Right atrium auricular region (tissue), 2 donors: ENCODE measurements at regions not wholly inside any gene's neighbourhood (a gene's known extent, or its start where the extent isn't known, plus 50 kb on each side); places are given as distances from the start of the nearest gene placed in this dataset.

Experiments
- DNase-seq: peaks from one replicate; pipeline ENCODE4 v3.0.0-alpha.2; 2019; ENCODE audit warnings: low spot score
- H3K27ac ChIP-seq, 2 donors: fragments of 200-600 bp; sonication (generic); 1 replicate in 1 of 2; 2 replicates in 1 of 2; pipeline ENCODE4 v1.5.1; 2016 to 2019
- H3K27me3 ChIP-seq, 2 donors: fragments of 200-600 bp; sonication (generic); one replicate each; pipeline versions ENCODE4 v1.5.1 to v1.6.0; 2017 to 2019
- H3K36me3 ChIP-seq: fragments of 200-600 bp; sonication (generic); one replicate; pipeline ENCODE4 v1.5.1; 2016
- H3K4me1 ChIP-seq, 2 donors: fragments of 200-600 bp; sonication (generic); one replicate each; pipeline versions ENCODE4 v1.5.1 to v1.6.0; 2017 to 2019
- H3K4me3 ChIP-seq, 2 donors: fragments of 200-600 bp; sonication (generic); 1 replicate in 1 of 2; 2 replicates in 1 of 2; pipeline ENCODE4 v1.5.1; 2017 to 2019; ENCODE audit warnings: mild to moderate bottlenecking in 1 of 2, moderate library complexity in 1 of 2
- H3K9me3 ChIP-seq, 2 donors: fragments of 200-600 bp; sonication (generic); one replicate each; pipeline ENCODE4 v1.5.1; 2019
- TF ChIP-seq, protein P1 (sequence below), 2 donors: fragments of 200-600 bp; sonication (generic); IDR thresholded peaks; one replicate each; pipeline ENCODE4 v1.5.1; 2019; ENCODE audit warnings: antibody characterized with exemption in 2 of 2

DNA sequence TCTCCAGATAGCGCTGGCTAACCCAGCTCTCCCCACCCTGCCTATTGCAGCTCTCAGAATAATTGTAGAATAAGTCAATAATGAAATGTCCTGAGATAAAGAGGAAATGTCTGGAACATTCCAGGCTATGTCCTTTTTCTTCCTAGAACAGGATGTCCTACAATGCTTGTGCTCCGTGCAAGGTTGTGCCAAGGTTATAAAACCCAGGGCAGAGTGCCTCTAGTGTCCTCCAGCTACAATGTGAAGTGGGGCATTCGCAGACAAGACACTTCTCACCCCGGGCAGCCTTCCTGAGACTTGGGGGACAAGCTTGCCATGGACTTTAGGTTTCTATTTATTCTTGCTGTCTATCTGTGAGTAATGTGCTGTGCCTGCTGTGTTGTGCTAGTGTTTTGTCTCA, 900.6 kb downstream of the TUSC7 start:
- Histone ChIP-seq H3K27ac (no peak overlapping the region), H3K9me3 (no peaks in the 10 kb centered on the region), H3K27me3 (no peaks in the 10 kb centered on the region), H3K4me1 (no peaks in the 10 kb centered on the region), H3K36me3 (no peaks in the 10 kb centered on the region), H3K4me3 (no peak overlapping the region)
- no peak for DNase-seq
- TF ChIP-seq, protein P1, sequence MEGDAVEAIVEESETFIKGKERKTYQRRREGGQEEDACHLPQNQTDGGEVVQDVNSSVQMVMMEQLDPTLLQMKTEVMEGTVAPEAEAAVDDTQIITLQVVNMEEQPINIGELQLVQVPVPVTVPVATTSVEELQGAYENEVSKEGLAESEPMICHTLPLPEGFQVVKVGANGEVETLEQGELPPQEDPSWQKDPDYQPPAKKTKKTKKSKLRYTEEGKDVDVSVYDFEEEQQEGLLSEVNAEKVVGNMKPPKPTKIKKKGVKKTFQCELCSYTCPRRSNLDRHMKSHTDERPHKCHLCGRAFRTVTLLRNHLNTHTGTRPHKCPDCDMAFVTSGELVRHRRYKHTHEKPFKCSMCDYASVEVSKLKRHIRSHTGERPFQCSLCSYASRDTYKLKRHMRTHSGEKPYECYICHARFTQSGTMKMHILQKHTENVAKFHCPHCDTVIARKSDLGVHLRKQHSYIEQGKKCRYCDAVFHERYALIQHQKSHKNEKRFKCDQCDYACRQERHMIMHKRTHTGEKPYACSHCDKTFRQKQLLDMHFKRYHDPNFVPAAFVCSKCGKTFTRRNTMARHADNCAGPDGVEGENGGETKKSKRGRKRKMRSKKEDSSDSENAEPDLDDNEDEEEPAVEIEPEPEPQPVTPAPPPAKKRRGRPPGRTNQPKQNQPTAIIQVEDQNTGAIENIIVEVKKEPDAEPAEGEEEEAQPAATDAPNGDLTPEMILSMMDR (IDR thresholded peaks at IDR 0.05): no peak

- TF ChIP-seq, protein P1 (IDR thresholded peaks at IDR 0.05): no peak
- no peaks in the 10 kb centered on the region for H3K4me1 ChIP-seq
- no peak overlapping the region for H3K4me3 ChIP-seq
- no peak overlapping the region for H3K27ac ChIP-seq
- no peaks in the 10 kb centered on the region for H3K36me3 ChIP-seq
- no peaks in the 10 kb centered on the region for H3K9me3 ChIP-seq
- DNase-seq: no peak
- H3K27me3 ChIP-seq: no peaks in the 10 kb centered on the region
Measured at GRCh38 chr3:117611211-117611610, 901.6 kb downstream of the TUSC7 start.

- no peak for DNase-seq
- Histone ChIP-seq H3K4me1 (no peaks in the 10 kb centered on the region), H3K9me3 (no peaks in the 10 kb centered on the region), H3K27ac (no peak overlapping the region), H3K36me3 (no peaks in the 10 kb centered on the region), H3K4me3 (no peak overlapping the region), H3K27me3 (no peaks in the 10 kb centered on the region)
- TF ChIP-seq, protein P1 (IDR thresholded peaks at IDR 0.05): no peak
Measured at GRCh38 chr3:117616227-117616626, 906.6 kb downstream of the TUSC7 start.

- Histone ChIP-seq H3K9me3 (no peaks in the 10 kb centered on the region), H3K27ac (no peak overlapping the region), H3K4me3 (no peak overlapping the region), H3K27me3 (no peaks in the 10 kb centered on the region), H3K4me1 (no peaks in the 10 kb centered on the region), H3K36me3 (no peaks in the 10 kb centered on the region)
- no peak for DNase-seq
- TF ChIP-seq, protein P1 (IDR thresholded peaks at IDR 0.05): no peak
Measured at GRCh38 chr3:117617906-117618305, 908.3 kb downstream of the TUSC7 start.

GRCh38 chr3:117618462-117618861, 908.9 kb downstream of the TUSC7 start:
- no peak overlapping the region for H3K27ac ChIP-seq
- no peaks in the 10 kb centered on the region for H3K36me3 ChIP-seq
- no peaks in the 10 kb centered on the region for H3K9me3 ChIP-seq
- TF ChIP-seq, protein P1 (IDR thresholded peaks at IDR 0.05): no peak
- no peak for DNase-seq
- H3K27me3 ChIP-seq: no peaks in the 10 kb centered on the region
- no peak overlapping the region for H3K4me3 ChIP-seq
- H3K4me1 ChIP-seq: no peaks in the 10 kb centered on the region

- H3K36me3 ChIP-seq: no peaks in the 10 kb centered on the region
- H3K4me3 ChIP-seq: no peak overlapping the region
- no peaks in the 10 kb centered on the region for H3K27me3 ChIP-seq
- H3K9me3 ChIP-seq: no peaks in the 10 kb centered on the region
- TF ChIP-seq, protein P1 (IDR thresholded peaks at IDR 0.05): no peak
- no peak for DNase-seq
- no peak overlapping the region for H3K27ac ChIP-seq
- no peaks in the 10 kb centered on the region for H3K4me1 ChIP-seq
Measured at GRCh38 chr3:117619805-117620204, 910.2 kb downstream of the TUSC7 start.
